ENCODE measurements at regions not wholly inside any gene's neighbourhood (a gene's known extent, or its start where the extent isn't known, plus 50 kb on each side); places are given as distances from the start of the nearest gene placed in this dataset.

DNA sequence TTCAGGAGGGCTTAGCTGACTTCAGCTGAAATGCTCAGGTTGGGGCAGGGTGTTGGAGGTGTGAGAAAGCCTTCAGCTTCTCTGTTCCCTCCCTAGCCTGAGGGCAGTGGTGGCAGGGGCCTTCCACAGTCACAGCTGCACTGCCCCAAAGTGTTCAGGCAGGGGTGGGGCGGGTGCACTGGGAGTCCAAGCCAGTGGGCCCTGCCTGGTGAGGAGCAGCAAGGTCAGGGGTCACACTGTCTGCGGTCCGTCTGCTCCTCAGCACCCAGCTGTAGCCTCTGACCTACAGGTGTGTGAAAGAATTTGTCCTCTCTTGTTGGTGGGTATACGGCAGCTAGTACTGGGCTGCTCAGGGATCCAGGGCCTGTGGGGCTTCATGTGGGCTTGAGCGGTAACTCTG, 490.4 kb upstream of the NCAM2 start:
- TF ChIP-seq, protein P1, sequence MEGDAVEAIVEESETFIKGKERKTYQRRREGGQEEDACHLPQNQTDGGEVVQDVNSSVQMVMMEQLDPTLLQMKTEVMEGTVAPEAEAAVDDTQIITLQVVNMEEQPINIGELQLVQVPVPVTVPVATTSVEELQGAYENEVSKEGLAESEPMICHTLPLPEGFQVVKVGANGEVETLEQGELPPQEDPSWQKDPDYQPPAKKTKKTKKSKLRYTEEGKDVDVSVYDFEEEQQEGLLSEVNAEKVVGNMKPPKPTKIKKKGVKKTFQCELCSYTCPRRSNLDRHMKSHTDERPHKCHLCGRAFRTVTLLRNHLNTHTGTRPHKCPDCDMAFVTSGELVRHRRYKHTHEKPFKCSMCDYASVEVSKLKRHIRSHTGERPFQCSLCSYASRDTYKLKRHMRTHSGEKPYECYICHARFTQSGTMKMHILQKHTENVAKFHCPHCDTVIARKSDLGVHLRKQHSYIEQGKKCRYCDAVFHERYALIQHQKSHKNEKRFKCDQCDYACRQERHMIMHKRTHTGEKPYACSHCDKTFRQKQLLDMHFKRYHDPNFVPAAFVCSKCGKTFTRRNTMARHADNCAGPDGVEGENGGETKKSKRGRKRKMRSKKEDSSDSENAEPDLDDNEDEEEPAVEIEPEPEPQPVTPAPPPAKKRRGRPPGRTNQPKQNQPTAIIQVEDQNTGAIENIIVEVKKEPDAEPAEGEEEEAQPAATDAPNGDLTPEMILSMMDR (IDR thresholded peaks at IDR 0.05 in 8 of 11, conservative IDR thresholded peaks at IDR 0.05 in 3 of 11), result no peak
- TF ChIP-seq POLR2A (IDR thresholded peaks at IDR 0.05), result no peak
